NCI-H524 (cell line): ENCODE measurements at regions not wholly inside any gene's neighbourhood (a gene's known extent, or its start where the extent isn't known, plus 50 kb on each side); places are given as distances from the start of the nearest gene placed in this dataset.

ENCODE experiments used
- DNase-seq, 2 experiments: peaks; one replicate each; lab custom pipeline; 2025; lab: John Stamatoyannopoulos, UW

DNA sequence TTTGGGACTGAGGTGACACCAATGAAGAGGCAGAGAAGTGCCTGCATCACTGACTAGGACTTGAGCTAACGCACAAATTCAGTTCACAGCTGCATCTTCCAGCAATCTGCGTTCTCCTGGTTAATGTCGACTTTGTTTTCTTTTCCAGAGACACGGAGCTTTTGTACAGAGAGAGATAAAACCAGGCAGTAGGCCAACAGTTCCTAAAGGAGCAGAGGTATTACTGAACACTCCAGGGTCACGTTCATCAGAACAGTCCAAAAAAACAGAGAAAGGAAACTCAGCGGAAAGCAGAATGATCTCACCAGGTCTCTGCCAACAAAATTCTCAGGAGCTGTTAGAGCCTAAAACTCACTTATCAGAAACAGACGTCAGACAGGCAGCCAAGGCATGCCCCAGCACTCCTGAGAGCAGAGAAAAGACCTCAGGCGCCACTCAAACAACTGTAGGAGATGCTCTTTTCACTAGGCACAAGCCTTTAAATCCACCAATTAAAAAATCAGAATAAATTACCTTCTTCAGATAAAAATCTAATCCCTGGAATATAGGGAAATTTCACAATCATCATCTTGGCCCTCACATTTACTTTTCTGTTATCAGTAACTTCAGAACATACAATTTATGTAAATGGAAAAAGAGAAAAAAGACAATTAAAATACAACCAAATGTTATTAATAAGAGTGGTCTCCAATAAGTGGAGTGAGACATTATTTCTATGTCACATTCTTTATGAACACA is 95.9 kb upstream of the SPTBN1 start:
- no peak for DNase-seq

DNA sequence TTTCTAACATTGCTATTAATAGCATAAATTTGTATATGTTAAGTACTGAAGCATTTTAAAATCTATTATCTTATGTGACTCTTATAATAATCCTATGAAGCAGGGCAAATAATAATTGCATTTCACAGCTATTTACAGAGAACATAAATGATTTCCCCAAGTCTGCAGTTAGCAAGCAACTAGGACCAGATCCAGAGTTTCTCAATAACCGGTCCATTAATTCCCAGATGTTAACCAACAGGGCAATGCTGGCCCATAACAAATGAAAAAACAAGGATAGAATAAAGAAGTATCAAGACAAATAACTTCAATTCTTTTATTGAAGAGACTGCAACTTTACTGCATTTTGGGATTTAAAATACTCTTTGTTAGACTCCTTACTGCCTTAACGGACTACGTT is 91.7 kb upstream of the SPTBN1 start:
- no peak for DNase-seq

DNA sequence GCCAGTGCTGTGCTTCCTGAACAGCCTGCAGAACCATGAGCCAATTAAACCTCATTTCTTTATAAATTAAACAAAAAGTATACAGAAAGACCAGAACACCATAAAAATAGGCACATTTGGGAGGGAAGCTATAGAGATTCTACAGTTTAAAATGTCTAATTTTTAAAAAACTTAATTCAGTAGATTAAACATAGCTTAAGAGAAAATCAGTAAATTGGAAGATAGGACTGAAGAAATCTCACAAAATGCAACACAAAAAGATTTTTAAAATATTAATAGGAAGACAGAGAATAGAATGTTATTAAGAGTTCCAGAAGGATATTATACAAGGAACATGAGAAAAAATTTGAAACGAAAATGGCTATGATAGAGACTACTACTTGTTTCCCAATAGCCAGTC is 90.5 kb upstream of the SPTBN1 start:
- DNase-seq, result no peak

DNA sequence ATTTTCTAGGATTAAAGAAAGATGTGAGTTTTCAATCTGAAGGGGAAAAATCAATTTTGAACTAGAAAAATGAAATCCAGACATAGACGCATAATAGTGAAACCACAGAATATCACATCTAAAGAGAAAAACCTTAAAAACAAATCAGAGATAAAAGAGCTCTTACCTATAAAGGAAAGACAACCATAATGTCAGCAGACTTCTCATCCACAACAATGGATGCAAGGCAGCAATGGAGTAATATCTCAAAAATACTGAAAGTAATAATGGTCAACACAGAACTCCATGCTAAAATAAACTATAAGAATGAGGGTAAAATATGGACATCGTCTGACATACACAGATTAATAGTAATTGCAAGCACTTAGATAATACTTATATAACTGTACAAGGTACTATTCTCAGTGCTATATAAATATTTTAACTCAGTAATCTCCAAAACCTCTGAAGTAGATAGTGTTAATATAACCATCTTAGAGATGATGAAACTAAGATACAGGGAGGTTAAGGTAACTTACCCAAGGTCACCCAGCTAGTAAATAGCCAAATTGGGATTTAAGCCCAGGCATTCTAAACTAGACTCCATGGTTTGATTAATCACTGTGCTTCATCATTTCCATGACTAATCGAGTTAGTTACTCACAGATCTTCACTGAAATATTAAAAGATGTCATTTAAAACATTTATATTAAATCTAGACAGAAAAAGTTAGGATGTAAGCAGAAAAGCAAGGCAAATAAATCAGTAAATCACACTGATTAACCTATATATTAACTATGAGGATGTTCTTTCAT is 89.4 kb upstream of the SPTBN1 start:
- DNase-seq, result no peak

DNA sequence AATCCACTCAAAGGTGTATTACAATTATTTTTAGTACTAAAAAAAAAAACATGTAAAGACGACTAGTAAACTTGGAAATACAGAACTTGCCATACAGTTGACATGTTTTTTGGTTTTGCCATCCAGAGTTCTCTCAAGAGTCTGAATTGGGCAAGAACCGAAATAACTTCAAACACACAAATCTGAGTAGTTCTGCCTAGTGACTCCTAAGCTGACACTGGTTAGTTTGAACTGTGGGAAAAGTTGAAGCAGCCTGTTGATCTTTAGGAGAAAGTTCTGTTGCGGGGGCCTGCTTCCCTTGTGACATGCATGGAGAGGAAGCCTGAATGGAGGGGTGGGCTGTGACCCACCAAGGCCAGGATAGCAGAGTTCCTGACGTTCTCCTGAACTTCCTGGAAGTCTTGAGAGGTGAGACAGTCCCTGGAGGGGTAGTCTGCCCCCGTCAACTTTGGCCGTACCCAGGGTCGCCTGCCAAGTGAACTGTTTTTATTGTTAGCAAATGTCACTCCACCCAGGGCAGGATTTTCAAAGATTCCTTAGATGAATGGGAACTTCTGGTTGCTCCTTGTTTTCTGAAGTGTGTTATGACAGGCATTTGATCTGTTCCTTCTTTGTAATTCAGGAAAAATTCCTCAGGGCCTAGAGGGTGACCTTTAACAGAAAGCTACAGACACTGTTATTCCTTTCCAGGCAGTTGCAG is 85.6 kb upstream of the SPTBN1 start:
- no peak for DNase-seq

DNA sequence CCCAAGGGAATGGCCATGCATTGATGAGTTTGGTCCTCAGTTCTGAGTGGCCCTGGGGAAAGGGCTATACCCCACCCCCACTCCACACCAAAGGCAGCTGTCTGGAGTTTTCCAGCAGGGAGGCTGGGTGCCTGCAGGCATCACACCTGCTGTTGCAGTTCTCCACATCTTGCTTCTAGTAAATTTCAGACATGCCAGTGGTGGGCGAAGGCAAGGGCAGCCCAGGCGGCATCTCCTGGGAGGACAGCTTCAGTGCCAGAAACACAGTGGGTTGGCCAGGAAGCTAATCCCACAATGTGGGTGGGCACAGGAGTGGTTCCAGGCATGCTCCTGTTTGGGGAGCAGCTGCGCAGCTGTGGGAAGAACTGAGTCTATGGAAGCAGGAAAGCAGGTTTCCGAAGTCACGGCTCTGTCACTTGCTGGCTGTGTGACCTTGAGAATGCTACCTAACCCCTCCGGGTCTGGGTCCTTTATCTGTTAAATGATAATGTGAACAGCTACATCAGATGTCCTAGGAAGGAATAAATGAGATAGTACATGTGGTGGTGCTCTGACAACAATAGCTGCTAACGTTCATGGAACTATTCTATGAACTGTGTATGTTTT is 84.6 kb upstream of the SPTBN1 start:
- DNase-seq, result peak in 1 of 2 experiments; percentile 2

DNA sequence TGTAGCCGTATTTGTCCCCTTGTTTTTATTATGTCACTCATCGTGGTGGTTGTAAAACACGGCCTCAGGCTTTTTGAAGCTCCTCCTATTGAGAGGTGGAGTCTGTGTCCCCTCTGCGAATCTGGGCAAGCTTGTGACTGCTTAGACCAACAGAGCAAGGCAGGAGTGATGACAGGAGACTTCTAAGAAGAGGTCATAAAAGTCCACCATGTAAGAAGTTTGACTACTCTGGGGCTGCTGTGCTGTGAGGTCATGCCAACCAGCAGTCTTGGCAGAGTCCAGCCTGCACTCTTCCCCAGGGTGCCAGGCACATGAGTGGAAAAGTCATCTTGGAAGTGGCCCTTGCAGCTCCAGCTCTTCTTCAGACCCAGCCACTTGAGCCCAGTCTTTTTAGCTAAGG is 83.8 kb upstream of the SPTBN1 start:
- no peak for DNase-seq

DNA sequence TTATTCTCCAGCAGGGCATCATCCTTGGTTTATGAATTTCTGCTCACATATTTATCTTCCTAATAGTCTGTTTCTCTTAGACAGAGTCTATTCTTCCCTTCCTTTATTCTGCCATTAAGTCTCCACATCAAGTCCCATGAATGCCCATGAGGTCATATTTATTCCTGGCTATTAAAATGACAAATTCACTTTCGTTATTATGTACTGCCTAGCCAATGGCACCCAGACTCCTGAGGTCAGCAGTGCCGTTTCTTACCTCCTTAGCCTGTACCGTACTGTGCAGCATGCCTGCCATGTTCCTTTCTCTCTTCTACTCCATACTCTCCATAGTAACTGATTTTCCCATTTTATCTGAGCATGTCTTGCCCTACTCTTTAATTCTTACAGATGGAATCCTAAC is 82.3 kb upstream of the SPTBN1 start:
- no peak for DNase-seq

DNA sequence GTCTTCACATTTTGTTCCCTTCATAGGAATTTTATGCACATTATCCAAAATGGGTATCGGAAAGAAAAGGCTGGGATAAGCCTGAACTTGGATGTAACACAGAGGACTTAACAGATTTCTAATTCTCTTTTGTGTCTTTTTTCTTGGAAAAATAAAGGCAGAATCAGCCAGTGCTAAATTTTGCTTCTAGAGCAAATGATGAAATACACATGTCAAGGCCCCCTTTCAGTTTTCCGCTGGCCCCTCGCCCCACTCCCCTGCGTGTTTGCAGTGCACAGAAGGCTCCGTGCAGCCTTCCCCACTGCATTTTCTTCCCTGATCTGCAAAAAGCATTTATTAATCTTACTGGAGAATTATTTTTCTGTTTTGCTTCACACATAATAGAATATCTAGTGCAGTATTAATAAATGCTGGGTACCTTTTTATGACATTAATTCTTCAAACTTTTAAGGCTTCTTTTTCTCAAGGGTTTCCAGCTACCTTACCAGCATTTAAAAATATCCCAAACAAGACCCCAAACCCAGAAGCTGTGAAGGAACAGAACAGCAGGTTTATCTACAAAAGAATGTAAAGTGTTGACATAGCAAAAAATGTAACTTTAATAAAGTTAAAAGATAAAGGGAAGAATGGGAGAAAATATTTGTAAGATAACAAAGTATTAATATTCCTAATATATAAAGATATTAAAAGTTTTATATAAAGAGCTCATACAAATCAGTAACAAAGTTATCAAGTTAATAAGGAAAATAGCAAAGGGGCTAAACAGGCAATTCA is 81.3 kb upstream of the SPTBN1 start:
- no peak for DNase-seq

DNA sequence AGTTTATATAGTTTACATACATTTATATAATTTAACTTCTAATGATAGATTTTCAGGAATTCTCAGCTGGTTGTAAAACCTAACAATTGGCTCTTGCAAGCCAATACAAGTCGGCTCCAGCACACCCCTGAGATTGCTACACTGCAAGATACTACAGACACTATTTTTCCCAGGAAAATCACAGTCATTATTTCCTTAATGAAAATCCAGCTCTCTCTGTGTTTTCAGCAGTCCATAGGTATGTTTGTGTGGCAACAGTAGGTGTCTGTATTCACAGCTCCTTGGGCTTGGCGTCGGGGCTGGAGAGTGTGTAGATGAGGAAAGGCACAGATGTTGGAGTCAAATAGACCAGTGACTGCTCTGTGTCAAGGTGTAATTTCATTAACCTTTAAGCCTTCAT is 78.7 kb upstream of the SPTBN1 start:
- DNase-seq, result no peak

DNA sequence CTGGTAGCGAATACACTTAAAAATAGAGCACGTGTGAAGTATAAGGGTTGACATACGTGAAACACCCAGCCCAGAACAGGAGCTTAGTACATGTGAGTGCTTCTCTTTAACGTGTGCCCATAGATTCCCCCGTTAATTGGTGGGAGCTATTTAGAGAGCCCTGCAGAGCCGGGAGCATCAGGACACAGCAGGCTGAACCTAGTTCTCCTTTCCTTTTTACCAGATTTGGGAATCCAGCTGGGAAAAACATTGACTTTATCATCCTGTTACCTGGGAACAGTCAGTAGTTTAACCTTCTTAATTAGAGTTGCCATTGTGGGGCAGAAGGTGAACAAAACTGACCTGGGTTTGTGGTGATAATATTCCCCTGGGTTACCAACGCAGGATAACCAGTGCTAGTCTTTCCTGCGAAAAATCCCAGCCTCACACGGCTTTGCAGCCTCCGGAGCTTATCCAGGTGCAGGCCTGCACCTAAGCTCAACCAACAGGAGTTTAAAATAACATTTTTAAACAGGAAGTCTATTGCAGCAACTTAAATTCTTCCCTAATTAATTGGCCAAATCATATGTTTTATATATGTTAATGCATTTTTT is 78.1 kb upstream of the SPTBN1 start:
- DNase-seq, result no peak

DNA sequence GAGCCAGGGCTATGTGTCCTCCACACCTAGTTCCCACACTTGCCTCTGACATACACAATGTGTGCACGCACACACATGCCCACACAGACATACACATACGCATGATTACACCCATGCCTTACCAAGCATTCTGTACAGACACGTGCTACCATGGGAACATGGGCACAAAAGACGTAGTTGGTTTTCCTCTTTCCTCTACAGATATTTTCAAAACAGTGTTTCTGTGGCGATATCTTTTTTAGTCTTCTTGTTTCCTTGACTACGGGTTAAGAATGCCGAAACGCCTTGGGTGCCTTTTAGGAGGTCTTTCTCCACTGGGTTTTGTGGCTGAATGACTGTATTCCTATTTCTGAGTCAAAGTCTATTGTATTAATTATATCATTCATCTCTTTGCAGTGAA is 75.5 kb upstream of the SPTBN1 start:
- DNase-seq, result no peak

DNA sequence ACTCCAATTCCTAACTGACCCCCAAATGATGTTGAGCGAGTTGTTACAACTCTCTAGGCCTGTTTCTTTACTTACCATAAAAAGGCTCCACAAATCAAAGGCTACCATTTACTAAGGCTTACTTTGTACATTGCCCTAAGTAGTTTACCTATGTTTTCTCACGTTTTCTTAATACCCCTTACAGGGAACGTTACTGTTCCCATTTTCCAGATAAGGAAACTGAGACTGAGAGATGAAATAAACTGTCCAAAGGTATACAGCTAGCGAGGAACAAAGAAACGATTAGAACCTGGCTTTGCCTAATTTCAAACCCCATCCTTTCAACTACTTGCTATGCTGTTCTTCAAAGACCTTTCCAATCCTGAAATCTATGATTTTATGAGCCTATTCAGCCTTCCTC is 74.8 kb upstream of the SPTBN1 start:
- DNase-seq, result no peak

DNA sequence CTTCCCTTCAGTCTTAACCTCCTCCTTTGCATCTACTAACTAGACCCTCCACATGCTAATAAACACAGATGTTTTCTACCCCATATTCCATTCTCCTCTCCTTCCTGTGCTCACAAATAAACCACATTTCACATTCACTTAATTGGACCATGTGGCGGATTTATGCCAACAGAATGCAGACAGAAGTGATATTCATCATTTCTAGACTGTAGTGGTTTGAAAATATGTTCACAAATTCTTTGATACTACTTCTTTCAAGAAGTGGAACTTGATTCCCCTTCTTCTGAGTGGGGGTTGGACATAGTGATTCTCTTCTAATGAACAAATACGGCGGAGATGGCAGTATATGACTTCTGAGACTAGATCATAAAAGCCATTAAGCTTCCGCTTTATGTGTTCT is 73.5 kb upstream of the SPTBN1 start:
- no peak for DNase-seq

DNA sequence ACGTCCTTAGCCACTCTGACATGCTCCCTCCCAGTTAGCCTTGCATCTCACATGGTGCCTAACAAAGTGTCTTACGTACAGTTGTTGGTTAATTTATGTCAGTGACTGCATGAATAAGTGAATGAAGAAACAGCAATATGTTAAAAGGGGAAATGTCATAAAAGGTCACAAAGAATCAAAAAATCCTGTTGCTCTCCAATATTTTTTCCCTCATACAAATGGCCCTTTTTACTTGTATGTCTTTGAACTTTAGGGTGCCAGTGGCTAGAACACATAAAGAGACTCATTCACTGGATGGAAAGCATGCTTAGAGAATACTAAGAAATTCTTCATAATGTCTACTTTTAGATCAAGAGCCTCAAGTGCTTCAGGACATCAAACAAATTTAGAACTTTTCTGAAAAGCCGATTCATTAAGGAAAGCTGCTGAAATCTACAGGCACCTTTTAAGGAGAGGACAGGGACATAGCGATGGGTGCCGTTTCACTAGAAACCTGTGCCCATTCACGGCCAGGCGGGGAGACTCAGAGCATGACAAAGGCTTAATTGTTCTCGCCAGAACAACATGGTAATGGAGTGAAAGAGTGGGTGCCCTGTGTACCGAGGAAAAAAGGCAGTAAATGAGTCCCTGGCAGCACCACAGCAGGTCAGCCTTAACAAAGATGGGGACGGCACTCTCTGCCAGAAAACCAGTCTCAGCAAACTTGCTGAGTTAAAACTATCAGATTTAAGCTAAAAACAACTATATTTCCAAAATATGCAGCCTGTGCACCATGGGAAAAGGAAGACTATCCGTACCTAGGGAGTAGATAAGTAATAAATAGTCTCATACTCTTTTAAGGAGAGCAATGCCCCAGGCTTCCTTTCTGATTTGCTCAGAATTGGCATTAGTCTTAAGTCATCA is 71.6 kb upstream of the SPTBN1 start:
- DNase-seq, result no peak

DNA sequence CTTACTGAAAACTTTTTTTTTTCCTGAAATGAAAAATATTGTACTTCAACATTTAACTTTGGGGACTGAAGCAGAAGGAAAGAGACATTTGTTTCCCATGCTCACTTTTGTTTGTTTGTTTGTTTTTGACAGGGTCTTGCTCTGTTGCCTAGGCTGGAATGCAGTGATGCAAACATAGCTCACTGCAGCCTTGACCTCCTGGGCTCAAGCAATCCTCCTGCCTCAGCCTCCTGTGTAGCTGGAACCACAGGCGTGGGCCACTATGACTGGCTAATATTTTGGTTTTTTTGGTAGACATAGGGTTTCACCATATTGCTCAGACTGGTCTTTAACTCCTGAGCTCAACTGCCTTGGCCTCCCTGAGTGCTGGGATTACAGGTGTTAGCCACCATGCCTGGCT is 70.9 kb upstream of the SPTBN1 start:
- DNase-seq, result no peak

DNA sequence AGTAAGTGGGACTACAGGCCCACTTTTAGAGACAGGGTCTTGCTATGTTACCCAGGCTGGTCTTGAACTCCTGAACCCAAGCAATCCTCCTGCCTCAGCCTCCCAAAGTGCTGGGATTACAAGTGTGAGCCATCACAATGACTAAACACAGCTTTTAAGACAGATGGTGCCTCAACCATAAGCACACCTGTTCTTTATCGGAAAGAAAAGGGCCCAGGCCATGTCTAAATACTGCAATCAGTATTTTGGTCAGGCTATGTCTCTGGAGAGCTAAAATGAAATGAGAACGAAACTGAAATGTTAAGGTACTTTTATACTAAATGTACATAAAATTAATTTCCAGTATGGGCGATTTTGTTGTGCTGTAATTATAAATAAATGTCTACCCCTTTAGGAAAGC is 69.5 kb upstream of the SPTBN1 start:
- peak in 1 of 2 experiments; percentile 28 for DNase-seq

DNA sequence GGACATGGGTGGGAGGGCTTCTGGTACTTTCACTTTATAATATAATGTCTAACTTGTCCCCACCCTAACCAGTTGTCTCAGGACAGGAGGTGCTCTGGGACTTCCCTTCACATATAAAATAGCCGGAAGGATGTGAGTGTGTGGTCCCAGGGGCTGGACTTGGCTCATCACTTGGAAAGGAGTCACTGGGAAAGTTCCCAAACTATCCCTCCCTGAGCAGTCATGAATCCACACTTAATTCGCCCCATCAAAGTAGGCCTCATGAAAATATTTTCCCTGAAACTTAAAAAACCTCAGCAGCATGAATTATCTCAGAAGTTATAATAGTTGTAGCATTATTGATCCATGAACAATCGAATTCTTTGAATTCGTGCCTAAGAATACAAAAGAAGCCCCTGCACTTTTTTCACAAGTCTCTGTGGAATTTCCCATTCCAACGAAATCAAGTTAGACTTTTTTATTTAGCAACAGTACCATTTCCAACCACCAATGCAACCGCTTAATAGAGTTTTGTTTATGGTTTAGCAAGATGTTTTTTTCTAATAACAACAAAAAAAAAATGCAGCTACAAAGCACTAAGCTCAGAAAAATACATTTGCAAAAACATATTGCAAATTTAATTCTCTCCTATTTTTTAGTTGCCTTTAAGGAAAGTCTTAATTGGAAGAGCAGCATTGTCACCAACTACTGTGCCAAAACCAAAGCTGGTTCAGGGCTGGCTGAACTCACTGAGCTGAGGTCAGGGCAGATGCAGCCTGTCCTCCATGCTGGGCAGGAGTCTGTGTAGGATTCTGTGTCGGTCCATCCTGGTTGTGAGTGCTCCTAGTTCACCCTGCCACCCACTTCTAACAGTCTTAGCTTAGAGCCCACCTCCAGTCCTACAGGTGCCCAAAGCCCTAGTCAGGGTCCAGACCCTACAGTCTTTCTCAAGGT is 68.8 kb upstream of the SPTBN1 start:
- DNase-seq, result no peak

DNA sequence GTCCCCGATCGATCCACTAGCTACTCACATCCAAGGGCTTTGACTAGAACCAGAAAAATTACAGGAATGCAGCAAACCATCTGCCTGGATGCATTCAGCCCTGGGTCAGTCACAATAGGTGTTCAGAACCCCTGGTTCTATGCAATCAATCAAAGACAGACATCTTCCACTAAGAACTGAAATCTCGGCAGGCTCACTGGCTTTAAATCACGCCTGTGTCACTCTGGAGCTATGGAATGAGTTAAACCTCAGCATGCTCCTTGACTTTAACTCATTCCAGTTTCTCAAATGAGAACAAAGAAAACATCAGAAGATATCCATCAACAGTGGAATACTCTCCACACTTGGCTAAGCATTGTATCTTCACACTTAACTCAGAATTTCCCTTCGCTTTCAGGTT is 68.1 kb upstream of the SPTBN1 start:
- DNase-seq, result no peak
